Neural crest cell (in vitro differentiated cells): ENCODE measurements at regions not wholly inside any gene's neighbourhood (a gene's known extent, or its start where the extent isn't known, plus 50 kb on each side); places are given as distances from the start of the nearest gene placed in this dataset.

Experiments
- DNase-seq: peaks from one replicate; pipeline ENCODE4 v3.0.0; 2021; ENCODE audit warnings: low read depth, mixed read lengths, low spot score
- H3K27ac Mint-ChIP-seq: one replicate; pipeline ENCODE4 v1.8.0; 2021; ENCODE audit warnings: mild to moderate bottlenecking, mixed read lengths; ENCODE audit not compliant: unreplicated experiment
- H3K27me3 Mint-ChIP-seq: 2 replicates; pipeline ENCODE4 v1.8.0; 2021; ENCODE audit warnings: low read depth, mild to moderate bottlenecking, mixed read lengths
- H3K36me3 Mint-ChIP-seq: 2 replicates; pipeline ENCODE4 v1.8.0; 2021; ENCODE audit warnings: low read depth, mild to moderate bottlenecking, mixed read lengths
- H3K4me1 Mint-ChIP-seq: 2 replicates; pipeline ENCODE4 v1.8.0; 2021; ENCODE audit warnings: mixed read lengths
- H3K4me3 Mint-ChIP-seq: one replicate; pipeline ENCODE4 v1.8.0; 2021; ENCODE audit warnings: mild to moderate bottlenecking, mixed read lengths
- H3K9me3 Mint-ChIP-seq: 2 replicates; pipeline ENCODE4 v1.8.0; 2021; ENCODE audit warnings: mixed read lengths
- TF ChIP-seq, protein P1 (sequence below): fragments of 200-600 bp; sonication (generic); conservative IDR thresholded peaks from 2 replicates; pipeline ENCODE4 v1.5.0; 2021; ENCODE audit warnings: antibody characterized with exemption, mild to moderate bottlenecking

DNA sequence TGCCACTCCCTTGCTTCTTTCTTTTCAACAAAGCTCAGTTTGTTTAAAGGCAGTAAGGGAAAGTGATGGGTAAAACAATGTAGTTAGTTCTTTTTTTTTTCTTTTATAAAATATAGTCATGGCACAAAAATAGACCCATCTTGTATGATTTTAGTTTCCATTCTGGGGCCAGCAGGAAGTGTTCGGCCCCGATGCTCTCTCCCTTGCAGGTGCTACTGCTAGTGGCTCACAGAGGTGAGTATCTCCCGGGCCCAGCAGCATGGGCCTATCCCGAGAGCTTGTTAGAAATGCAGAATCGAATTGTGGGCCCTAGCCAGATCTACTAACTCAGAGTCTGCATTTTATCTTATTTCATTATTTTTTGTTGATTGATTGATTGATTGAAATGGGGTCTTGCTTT is 78.7 kb downstream of the SYNE3 start:
- Mint-ChIP-seq H3K4me3 (no peak overlapping the region), H3K27ac (no peak overlapping the region), H3K9me3 (peaks cover 2% of the 10 kb centered on the region)

DNA sequence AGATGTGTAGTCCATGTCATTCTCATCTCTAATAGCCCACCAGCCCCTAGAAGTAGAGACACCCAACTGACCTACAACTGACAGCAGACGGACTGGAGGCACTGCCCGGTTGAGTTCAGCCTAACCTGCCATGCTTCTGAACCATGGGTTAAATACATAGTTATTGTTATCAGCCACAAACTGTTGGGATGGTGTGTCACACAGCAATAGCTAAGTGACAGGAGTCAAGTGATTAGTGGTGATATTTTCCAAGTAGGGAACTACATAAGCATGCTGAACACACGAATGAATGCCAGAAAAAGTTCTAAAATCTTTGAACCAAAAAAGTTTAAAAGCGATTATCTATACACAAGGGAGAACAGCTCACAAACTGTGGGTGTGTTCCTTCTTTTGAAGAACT is 80.1 kb downstream of the SYNE3 start:
- Mint-ChIP-seq H3K27me3 (no peaks in the 10 kb centered on the region), H3K4me3 (no peak overlapping the region), H3K27ac (no peak overlapping the region), H3K4me1 (no peaks in the 10 kb centered on the region), H3K36me3 (no peaks in the 10 kb centered on the region), H3K9me3 (peaks cover 2% of the 10 kb centered on the region)
- DNase-seq = no peak
- TF ChIP-seq, protein P1, sequence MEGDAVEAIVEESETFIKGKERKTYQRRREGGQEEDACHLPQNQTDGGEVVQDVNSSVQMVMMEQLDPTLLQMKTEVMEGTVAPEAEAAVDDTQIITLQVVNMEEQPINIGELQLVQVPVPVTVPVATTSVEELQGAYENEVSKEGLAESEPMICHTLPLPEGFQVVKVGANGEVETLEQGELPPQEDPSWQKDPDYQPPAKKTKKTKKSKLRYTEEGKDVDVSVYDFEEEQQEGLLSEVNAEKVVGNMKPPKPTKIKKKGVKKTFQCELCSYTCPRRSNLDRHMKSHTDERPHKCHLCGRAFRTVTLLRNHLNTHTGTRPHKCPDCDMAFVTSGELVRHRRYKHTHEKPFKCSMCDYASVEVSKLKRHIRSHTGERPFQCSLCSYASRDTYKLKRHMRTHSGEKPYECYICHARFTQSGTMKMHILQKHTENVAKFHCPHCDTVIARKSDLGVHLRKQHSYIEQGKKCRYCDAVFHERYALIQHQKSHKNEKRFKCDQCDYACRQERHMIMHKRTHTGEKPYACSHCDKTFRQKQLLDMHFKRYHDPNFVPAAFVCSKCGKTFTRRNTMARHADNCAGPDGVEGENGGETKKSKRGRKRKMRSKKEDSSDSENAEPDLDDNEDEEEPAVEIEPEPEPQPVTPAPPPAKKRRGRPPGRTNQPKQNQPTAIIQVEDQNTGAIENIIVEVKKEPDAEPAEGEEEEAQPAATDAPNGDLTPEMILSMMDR = no peak

More for the DNA sequence above, 78.7 kb downstream of the SYNE3 start:
- Mint-ChIP-seq H3K27me3 (no peaks in the 10 kb centered on the region), H3K4me1 (peaks cover 2% of the 10 kb centered on the region), H3K36me3 (no peaks in the 10 kb centered on the region)
- DNase-seq = no peak
- TF ChIP-seq, protein P1 = no peak

DNA sequence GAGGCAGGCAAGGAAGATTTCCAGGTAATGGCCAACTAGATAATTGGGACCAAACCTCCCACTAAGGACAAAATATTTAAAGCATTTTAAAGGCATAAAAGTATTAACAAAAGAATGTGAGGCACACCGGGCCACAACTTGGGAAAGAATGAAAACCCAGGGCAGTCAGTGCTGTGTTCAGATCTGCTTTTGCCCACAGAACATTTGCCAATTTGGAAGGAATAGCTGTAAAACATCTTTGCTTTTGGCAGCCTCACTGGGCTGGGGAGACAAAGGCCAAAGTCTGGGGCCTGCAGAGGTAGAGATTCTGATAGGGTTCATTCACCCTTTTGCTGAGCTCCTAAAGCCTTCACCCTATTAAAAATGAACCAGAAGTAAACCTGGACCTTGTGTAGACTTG is 82.3 kb downstream of the SYNE3 start:
- TF ChIP-seq, protein P1 = no peak
- Mint-ChIP-seq H3K27ac (no peak overlapping the region), H3K4me3 (no peak overlapping the region), H3K9me3 (peaks cover 2% of the 10 kb centered on the region), H3K27me3 (no peaks in the 10 kb centered on the region), H3K4me1 (no peaks in the 10 kb centered on the region), H3K36me3 (no peaks in the 10 kb centered on the region)
- no peak for DNase-seq

DNA sequence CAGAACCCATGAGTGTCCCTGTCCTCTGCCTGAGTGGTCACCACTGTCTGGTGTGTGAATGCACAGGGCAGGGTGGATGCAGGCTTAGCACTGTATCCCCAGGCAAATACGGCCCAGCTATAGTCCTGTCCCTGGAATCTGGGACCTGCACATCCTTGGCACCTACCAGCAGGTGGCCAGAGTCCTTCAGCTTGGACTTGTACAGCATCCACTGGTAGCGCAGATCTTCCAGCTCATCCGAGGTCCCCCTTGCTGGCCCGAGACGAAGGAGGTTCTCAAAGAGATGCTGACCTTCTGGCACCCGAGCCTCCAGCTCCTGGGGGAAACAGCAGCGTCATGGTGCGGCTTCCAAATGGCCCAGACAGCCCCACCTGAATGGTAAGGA is 83.4 kb downstream of the SYNE3 start:
- Mint-ChIP-seq H3K27me3 (no peaks in the 10 kb centered on the region), H3K9me3 (peaks cover 2% of the 10 kb centered on the region), H3K4me3 (no peak overlapping the region), H3K27ac (no peak overlapping the region), H3K36me3 (no peaks in the 10 kb centered on the region), H3K4me1 (no peaks in the 10 kb centered on the region)
- TF ChIP-seq, protein P1 = no peak
- DNase-seq = no peak

DNA sequence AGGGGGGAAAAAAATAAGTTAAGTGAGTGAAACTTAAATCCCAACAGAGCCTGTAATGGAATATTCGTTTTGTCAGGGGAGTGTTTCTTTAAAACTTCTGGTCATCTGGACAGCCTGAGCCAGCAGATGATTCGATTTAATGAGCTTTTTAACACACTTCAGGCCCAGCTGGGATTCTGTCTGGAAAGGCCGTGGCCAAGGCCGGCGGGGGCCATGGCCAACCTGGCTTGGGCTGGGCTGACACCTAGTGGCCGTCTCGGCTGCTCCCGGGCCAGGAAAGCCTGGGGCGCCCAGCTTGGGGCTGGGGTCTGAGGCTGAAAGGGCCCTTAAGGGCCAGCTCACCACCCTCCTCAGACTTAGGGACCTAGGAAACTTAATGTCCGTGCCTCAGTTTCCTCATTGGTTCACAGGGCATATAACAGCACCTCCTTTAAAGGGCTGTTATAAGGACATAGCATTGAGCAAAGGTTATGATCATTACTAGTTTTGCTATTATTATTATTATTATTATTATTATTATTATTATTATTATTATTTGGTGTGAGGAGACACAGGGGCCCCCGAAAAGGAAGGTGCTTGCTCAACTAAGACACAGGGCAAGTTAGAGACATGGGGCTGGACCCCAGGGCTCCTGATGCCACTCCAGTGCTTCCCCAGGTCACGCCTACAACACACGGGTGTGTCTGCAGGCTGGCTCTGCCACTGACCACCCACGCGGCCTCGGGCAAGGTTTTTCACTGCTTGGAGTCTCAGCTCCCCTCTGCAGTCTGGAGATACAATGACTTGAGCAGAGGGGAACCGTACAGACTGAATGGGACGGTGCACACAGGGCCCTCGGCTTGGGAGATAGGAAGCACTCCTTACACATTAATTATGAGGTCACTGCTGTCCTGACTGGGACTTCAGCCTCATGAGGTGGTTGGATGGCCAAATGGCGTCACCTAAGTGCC is 84.0 kb downstream of the SYNE3 start:
- no peak overlapping the region for H3K4me3 Mint-ChIP-seq
- TF ChIP-seq, protein P1 = peak; percentile 84
- no peak overlapping the region for H3K27ac Mint-ChIP-seq
- peak; percentile 68 for DNase-seq
- peaks cover 5% of the 10 kb centered on the region for H3K4me1 Mint-ChIP-seq
- no peaks in the 10 kb centered on the region for H3K36me3 Mint-ChIP-seq
- peaks cover 2% of the 10 kb centered on the region for H3K9me3 Mint-ChIP-seq
- H3K27me3 Mint-ChIP-seq = no peaks in the 10 kb centered on the region
